ENCODE measurements at regions not wholly inside any gene's neighbourhood (a gene's known extent, or its start where the extent isn't known, plus 50 kb on each side); places are given as distances from the start of the nearest gene placed in this dataset.

- TF ChIP-seq CTCF (IDR thresholded peaks at IDR 0.05) (no peak), POLR2A (IDR thresholded peaks at IDR 0.05) (no peak), POLR2AphosphoS5 (IDR thresholded peaks at IDR 0.05) (no peak)
Observed at GRCh38 chr5:61613679-61614078, 281.6 kb downstream of the ZSWIM6 start.

All from sigmoid colon (tissue), 4 donors.